ENCODE measurements at regions not wholly inside any gene's neighbourhood (a gene's known extent, or its start where the extent isn't known, plus 50 kb on each side); places are given as distances from the start of the nearest gene placed in this dataset.

DNA sequence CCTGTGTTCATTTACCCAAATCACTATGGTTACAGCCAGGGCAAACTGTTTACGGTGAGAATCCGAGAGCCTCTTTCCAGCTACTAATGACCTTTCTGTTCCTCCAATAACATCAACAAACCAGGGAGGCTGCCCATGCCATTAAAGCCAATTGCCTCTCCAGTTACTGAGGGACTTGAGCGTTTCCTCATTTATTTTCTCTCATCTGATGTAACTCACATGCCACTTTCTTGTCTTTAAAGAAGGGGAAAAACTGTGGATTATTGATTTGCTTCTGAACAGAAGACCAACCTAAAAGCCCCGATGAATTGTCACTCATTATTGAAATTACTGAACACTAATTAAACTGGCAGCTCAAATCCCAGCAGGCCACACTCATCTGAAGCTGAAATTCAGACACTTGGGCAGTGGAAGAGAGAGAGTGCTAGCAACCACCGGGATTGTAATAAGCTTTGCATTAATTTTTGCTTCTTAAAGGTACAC, 595.8 kb upstream of the MKI67 start:
- TF ChIP-seq, protein P1, sequence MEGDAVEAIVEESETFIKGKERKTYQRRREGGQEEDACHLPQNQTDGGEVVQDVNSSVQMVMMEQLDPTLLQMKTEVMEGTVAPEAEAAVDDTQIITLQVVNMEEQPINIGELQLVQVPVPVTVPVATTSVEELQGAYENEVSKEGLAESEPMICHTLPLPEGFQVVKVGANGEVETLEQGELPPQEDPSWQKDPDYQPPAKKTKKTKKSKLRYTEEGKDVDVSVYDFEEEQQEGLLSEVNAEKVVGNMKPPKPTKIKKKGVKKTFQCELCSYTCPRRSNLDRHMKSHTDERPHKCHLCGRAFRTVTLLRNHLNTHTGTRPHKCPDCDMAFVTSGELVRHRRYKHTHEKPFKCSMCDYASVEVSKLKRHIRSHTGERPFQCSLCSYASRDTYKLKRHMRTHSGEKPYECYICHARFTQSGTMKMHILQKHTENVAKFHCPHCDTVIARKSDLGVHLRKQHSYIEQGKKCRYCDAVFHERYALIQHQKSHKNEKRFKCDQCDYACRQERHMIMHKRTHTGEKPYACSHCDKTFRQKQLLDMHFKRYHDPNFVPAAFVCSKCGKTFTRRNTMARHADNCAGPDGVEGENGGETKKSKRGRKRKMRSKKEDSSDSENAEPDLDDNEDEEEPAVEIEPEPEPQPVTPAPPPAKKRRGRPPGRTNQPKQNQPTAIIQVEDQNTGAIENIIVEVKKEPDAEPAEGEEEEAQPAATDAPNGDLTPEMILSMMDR (IDR thresholded peaks at IDR 0.05): no peak
- TF ChIP-seq POLR2A (IDR thresholded peaks at IDR 0.05): no peak
